ENCODE measurements at regions not wholly inside any gene's neighbourhood (a gene's known extent, or its start where the extent isn't known, plus 50 kb on each side); places are given as distances from the start of the nearest gene placed in this dataset.

DNA sequence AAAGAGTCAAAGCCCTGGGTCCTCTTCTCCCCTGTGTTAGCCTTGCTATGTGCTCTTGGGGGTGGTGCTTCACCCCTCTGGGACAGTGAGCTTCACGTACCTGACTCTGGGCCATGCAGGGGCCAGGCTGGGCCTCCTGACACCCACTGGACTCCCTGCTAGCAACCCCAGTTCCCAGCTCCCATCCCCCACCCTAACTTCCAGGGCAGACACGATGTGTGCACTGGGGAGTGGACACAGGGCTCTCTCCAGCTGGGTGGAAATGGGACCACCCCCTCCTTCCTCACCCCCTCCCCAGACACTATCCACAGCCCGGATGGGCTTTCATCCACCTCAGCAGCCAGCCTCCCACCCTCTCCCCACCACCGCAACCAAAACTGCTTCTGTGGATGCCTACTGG, 113.0 kb upstream of the ZNF479 start:
- Histone ChIP-seq H3K27me3 (no peaks in the 10 kb centered on the region), H3K4me2 (no peak overlapping the region), H3K9me3 (ENCODE audit: low read depth) (no peaks in the 10 kb centered on the region), H3K4me1 (ENCODE audit: insufficient read depth) (no peaks in the 10 kb centered on the region), H3K9me2 (replicated peaks; ENCODE audit: insufficient read depth) (no peaks in the 10 kb centered on the region), H3K27ac (no peak overlapping the region), H4K20me1 (ENCODE audit: insufficient read depth, poor library complexity, severe bottlenecking) (no peaks in the 10 kb centered on the region), H2AFZ (no peak overlapping the region), H3K79me2 (no peaks in the 10 kb centered on the region), H3K4me3 (no peak overlapping the region), H3K36me3 (replicated peaks; ENCODE audit: insufficient read depth, low read depth) (no peaks in the 10 kb centered on the region)
- 67% methylated on average over 4 of the region's 4 CpGs for WGBS (ENCODE audit: low lambda C conversion rate, missing lambda C conversion rate)
- TF ChIP-seq EZH2 (IDR thresholded peaks at IDR 0.05; ENCODE audit: borderline replicate concordance): no peak
- TF ChIP-seq EZH2phosphoT487 (IDR thresholded peaks at IDR 0.05; ENCODE audit: low read depth, severe bottlenecking, unreplicated experiment): no peak
- no peak for DNase-seq (ENCODE audit: low spot score)

DNA sequence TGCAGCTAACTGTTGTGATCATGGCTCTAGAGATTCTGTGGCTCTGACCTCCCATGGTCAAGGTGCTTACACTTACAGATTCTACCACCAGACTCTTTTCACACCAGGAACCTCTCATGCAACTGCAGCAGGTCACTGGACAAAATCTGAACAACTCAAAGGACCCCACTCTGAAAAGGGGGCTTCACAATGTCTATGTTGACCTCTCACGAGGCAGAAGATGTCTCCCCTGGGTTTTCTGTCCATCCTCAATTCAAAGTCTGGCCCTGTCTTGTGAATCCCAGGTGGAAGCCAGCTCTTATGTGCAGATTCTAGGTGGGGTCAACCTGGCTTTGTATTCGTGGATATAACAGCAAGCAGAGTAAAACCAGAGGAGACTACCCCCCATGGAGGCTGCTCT, 118.6 kb upstream of the ZNF479 start:
- 16% methylated on average over 2 of the region's 2 CpGs for WGBS (ENCODE audit: low lambda C conversion rate, missing lambda C conversion rate)
- no peaks in the 10 kb centered on the region for H3K4me1 ChIP-seq (ENCODE audit: insufficient read depth)
- no peaks in the 10 kb centered on the region for H3K36me3 ChIP-seq (replicated peaks; ENCODE audit: insufficient read depth, low read depth)
- H3K9me2 ChIP-seq (replicated peaks; ENCODE audit: insufficient read depth): no peaks in the 10 kb centered on the region
- H3K79me2 ChIP-seq: no peaks in the 10 kb centered on the region
- no peaks in the 10 kb centered on the region for H3K27me3 ChIP-seq
- H3K27ac ChIP-seq: no peak overlapping the region
- DNase-seq (ENCODE audit: low spot score): no peak
- H2AFZ ChIP-seq: no peak overlapping the region
- TF ChIP-seq, protein P1, sequence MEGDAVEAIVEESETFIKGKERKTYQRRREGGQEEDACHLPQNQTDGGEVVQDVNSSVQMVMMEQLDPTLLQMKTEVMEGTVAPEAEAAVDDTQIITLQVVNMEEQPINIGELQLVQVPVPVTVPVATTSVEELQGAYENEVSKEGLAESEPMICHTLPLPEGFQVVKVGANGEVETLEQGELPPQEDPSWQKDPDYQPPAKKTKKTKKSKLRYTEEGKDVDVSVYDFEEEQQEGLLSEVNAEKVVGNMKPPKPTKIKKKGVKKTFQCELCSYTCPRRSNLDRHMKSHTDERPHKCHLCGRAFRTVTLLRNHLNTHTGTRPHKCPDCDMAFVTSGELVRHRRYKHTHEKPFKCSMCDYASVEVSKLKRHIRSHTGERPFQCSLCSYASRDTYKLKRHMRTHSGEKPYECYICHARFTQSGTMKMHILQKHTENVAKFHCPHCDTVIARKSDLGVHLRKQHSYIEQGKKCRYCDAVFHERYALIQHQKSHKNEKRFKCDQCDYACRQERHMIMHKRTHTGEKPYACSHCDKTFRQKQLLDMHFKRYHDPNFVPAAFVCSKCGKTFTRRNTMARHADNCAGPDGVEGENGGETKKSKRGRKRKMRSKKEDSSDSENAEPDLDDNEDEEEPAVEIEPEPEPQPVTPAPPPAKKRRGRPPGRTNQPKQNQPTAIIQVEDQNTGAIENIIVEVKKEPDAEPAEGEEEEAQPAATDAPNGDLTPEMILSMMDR (IDR thresholded peaks at IDR 0.05; ENCODE audit: poor library complexity): no peak
- TF ChIP-seq EZH2 (IDR thresholded peaks at IDR 0.05; ENCODE audit: borderline replicate concordance): no peak
- no peak for TF ChIP-seq EZH2phosphoT487 (IDR thresholded peaks at IDR 0.05; ENCODE audit: low read depth, severe bottlenecking, unreplicated experiment)
- no peak overlapping the region for H3K4me3 ChIP-seq
- no peaks in the 10 kb centered on the region for H3K9me3 ChIP-seq (ENCODE audit: low read depth)
- no peaks in the 10 kb centered on the region for H4K20me1 ChIP-seq (ENCODE audit: insufficient read depth, poor library complexity, severe bottlenecking)
- no peak overlapping the region for H3K4me2 ChIP-seq

DNA sequence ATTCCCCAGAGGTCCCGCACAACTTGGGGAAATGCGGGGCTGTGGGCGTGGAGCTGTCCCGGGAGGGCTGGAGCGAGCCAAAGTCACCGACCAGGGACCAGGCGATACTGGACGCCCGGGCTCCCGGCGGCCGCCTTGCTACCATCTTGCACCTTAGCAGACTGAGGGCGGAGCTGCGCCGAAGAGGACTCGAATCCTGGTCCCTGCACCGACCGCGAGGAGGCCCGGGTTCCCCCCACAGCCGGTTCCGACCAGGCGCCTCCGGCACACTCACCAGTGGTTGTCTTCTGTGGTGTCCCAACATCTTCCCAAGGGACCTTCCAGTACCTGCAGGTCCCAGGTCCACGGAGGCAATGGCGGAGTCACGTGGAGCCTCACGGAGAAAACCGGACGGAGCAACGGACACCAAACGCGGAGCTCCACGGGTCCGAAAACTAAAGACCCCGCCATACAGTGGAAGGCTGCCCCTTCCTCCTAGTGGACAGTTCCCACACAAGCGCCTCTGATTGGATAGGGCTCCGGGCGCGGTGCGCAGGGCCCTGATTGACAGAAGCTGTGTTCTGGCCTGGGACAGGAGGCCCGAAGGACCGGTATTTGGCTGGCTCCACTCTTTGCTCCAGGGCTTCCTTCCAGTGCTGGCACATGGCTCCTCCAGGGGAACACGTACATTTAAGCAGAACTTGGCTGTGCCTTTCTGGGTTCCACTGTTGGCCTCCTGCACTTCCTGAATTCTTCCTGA, 124.6 kb upstream of the ZNF479 start:
- H3K9me3 ChIP-seq (ENCODE audit: low read depth): no peaks in the 10 kb centered on the region
- no peak overlapping the region for H3K4me2 ChIP-seq
- H3K27me3 ChIP-seq: no peaks in the 10 kb centered on the region
- H3K27ac ChIP-seq: no peak overlapping the region
- TF ChIP-seq, protein P1 (IDR thresholded peaks at IDR 0.05; ENCODE audit: poor library complexity): no peak
- no peak for TF ChIP-seq EZH2phosphoT487 (IDR thresholded peaks at IDR 0.05; ENCODE audit: low read depth, severe bottlenecking, unreplicated experiment)
- TF ChIP-seq EZH2 (IDR thresholded peaks at IDR 0.05; ENCODE audit: borderline replicate concordance): no peak
- H2AFZ ChIP-seq: no peak overlapping the region
- no peaks in the 10 kb centered on the region for H3K36me3 ChIP-seq (replicated peaks; ENCODE audit: insufficient read depth, low read depth)
- H4K20me1 ChIP-seq (ENCODE audit: insufficient read depth, poor library complexity, severe bottlenecking): no peaks in the 10 kb centered on the region
- no peaks in the 10 kb centered on the region for H3K79me2 ChIP-seq
- DNase-seq (ENCODE audit: low spot score): no peak
- 94% methylated on average over 42 of the region's 44 CpGs for WGBS (ENCODE audit: low lambda C conversion rate, missing lambda C conversion rate)
- H3K9me2 ChIP-seq (replicated peaks; ENCODE audit: insufficient read depth): no peaks in the 10 kb centered on the region
- H3K4me3 ChIP-seq: no peak overlapping the region
- H3K4me1 ChIP-seq (ENCODE audit: insufficient read depth): no peaks in the 10 kb centered on the region

DNA sequence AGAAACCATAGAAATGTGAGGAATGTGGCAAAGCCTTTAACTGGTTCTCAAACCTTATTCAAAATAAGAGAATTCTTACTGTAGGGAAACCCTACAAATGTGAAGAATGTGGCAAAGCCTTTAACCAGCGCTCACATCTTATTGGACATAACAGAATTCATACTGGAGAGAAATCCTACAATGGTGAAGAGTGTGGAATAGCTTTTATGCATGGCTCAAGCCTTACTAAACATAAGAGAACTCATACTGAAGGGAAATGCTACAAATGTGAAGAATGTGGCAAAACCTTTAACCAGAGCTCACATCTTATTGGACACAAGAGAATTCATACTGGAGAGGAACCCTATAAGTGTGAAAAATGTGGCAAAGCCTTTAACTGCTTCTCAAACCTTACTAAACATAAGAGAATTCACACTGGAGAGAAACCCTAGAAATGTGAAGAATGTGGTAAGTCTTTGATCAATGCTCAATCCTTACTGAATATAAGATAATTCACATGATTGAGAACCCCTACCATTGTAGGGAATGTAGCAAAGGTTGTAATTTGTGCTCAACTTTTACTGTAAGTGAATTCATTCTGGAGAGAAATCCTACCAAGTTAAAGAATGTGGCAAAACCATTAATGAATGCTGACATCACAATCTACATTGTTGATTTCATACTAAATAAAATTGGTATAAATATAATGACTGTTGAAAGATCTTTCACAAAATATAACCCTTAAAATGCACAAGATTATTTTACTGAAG, 142.5 kb upstream of the ZNF479 start:
- Histone ChIP-seq H4K20me1 (ENCODE audit: insufficient read depth, poor library complexity, severe bottlenecking) (no peaks in the 10 kb centered on the region), H2AFZ (no peak overlapping the region), H3K36me3 (replicated peaks; ENCODE audit: insufficient read depth, low read depth) (no peaks in the 10 kb centered on the region), H3K79me2 (no peaks in the 10 kb centered on the region), H3K27me3 (no peaks in the 10 kb centered on the region), H3K4me2 (no peak overlapping the region), H3K27ac (no peak overlapping the region), H3K9me2 (replicated peaks; ENCODE audit: insufficient read depth) (no peaks in the 10 kb centered on the region), H3K9me3 (ENCODE audit: low read depth) (no peaks in the 10 kb centered on the region), H3K4me1 (ENCODE audit: insufficient read depth) (no peaks in the 10 kb centered on the region), H3K4me3 (no peak overlapping the region)
- TF ChIP-seq EZH2 (IDR thresholded peaks at IDR 0.05; ENCODE audit: borderline replicate concordance): no peak
- TF ChIP-seq, protein P1 (IDR thresholded peaks at IDR 0.05; ENCODE audit: poor library complexity): no peak
- TF ChIP-seq EZH2phosphoT487 (IDR thresholded peaks at IDR 0.05; ENCODE audit: low read depth, severe bottlenecking, unreplicated experiment): no peak
- 64% methylated on average over 1 of the region's 1 CpG for WGBS (ENCODE audit: low lambda C conversion rate, missing lambda C conversion rate)
- DNase-seq (ENCODE audit: low spot score): no peak
